ENCODE measurements at regions not wholly inside any gene's neighbourhood (a gene's known extent, or its start where the extent isn't known, plus 50 kb on each side); places are given as distances from the start of the nearest gene placed in this dataset.

- Histone ChIP-seq H3K27ac (no peak overlapping the region), H3K4me3 (no peak overlapping the region)
- TF ChIP-seq CTCF (IDR thresholded peaks at IDR 0.05): no peak
- no peak for DNase-seq (ENCODE audit: low spot score)
These were observed 1136.4 kb downstream of the MRPL39 start for GRCh38 chr21:24470852-24471251.

- no peak for TF ChIP-seq CTCF (IDR thresholded peaks at IDR 0.05)
- Histone ChIP-seq H3K27ac (no peak overlapping the region), H3K4me3 (no peak overlapping the region)
- DNase-seq (ENCODE audit: low spot score): no peak
These were observed 1150.9 kb downstream of the MRPL39 start for GRCh38 chr21:24456358-24456757.

GRCh38 chr21:24450119-24450518, 1157.2 kb downstream of the MRPL39 start:
- H3K4me3 ChIP-seq: no peak overlapping the region
- no peak for TF ChIP-seq CTCF (IDR thresholded peaks at IDR 0.05)
- DNase-seq (ENCODE audit: low spot score): no peak
- no peak overlapping the region for H3K27ac ChIP-seq

GRCh38 chr21:24445517-24445916, 1161.8 kb downstream of the MRPL39 start:
- Histone ChIP-seq H3K4me3 (no peak overlapping the region), H3K27ac (no peak overlapping the region)
- TF ChIP-seq CTCF (IDR thresholded peaks at IDR 0.05): no peak
- DNase-seq (ENCODE audit: low spot score): no peak

- Histone ChIP-seq H3K4me3 (no peak overlapping the region), H3K27ac (no peak overlapping the region)
- no peak for DNase-seq (ENCODE audit: low spot score)
- no peak for TF ChIP-seq CTCF (IDR thresholded peaks at IDR 0.05)
These were observed 1162.5 kb downstream of the MRPL39 start for GRCh38 chr21:24444736-24445135.

- DNase-seq (ENCODE audit: low spot score): no peak
- no peak for TF ChIP-seq CTCF (IDR thresholded peaks at IDR 0.05)
- Histone ChIP-seq H3K4me3 (no peak overlapping the region), H3K27ac (no peak overlapping the region)
These were observed 1171.0 kb downstream of the MRPL39 start for GRCh38 chr21:24436236-24436635.

- DNase-seq (ENCODE audit: low spot score): no peak
- H3K27ac ChIP-seq: no peak overlapping the region
- TF ChIP-seq CTCF (IDR thresholded peaks at IDR 0.05): no peak
- H3K4me3 ChIP-seq: peak overlapping the region; percentile 61
These were observed 1178.6 kb downstream of the MRPL39 start for GRCh38 chr21:24428591-24429199.
